ENCODE measurements at regions not wholly inside any gene's neighbourhood (a gene's known extent, or its start where the extent isn't known, plus 50 kb on each side); places are given as distances from the start of the nearest gene placed in this dataset.
"Not testable (repeated sequence)": the region's sequence is repeated elsewhere in the genome, so short reads cannot be mapped to it uniquely, and the experiment has no call there.

- intact Hi-C loops (cut with DNase I): no loop called here
- DNase-seq (ENCODE audit: missing footprints) (no peak), ATAC-seq (no peak)
These were observed 401.0 kb downstream of the TMEM121 start for GRCh38 chr14:105927096-105928060.

GRCh38 chr14:105928171-105929111 lies 402.1 kb downstream of the TMEM121 start:
- intact Hi-C loops (cut with DNase I); ATAC-seq: not testable (repeated sequence)
- DNase-seq (ENCODE audit: missing footprints): peak; percentile 56

GRCh38 chr14:105929327-105930081 lies 403.1 kb downstream of the TMEM121 start:
- ATAC-seq (no peak), DNase-seq (ENCODE audit: missing footprints) (no peak)
- intact Hi-C loops (cut with DNase I): no loop called here

- no peak for DNase-seq (ENCODE audit: missing footprints)
- intact Hi-C loops (cut with DNase I): no loop called here
- no peak for ATAC-seq
These were observed 404.2 kb downstream of the TMEM121 start for GRCh38 chr14:105930572-105930971.

GRCh38 chr14:105931808-105932483 lies 405.6 kb downstream of the TMEM121 start:
- ATAC-seq: no peak
- DNase-seq (ENCODE audit: missing footprints): no peak
- intact Hi-C loops (cut with DNase I): no loop called here

- intact Hi-C loops (cut with DNase I): no loop called here
- no peak for ATAC-seq
- DNase-seq (ENCODE audit: missing footprints): no peak
These were observed 406.9 kb downstream of the TMEM121 start for GRCh38 chr14:105933238-105933637.

GRCh38 chr14:105935384-105935783 lies 409.0 kb downstream of the TMEM121 start:
- DNase-seq (ENCODE audit: missing footprints) (no peak), ATAC-seq (no peak)
- intact Hi-C loops (cut with DNase I): no loop called here

- DNase-seq (ENCODE audit: missing footprints) (no peak), ATAC-seq (no peak)
- intact Hi-C loops (cut with DNase I): no loop called here
These were observed 411.1 kb downstream of the TMEM121 start for GRCh38 chr14:105937253-105938054.

GRCh38 chr14:105938055-105938863 lies 411.9 kb downstream of the TMEM121 start:
- ATAC-seq: no peak
- DNase-seq (ENCODE audit: missing footprints): no peak
- intact Hi-C loops (cut with DNase I): no loop called here

- DNase-seq (ENCODE audit: missing footprints): no peak
- intact Hi-C loops (cut with DNase I): no loop called here
- ATAC-seq: no peak
These were observed 412.6 kb downstream of the TMEM121 start for GRCh38 chr14:105938959-105939358.

- DNase-seq (ENCODE audit: missing footprints) (no peak), ATAC-seq (no peak)
- intact Hi-C loops (cut with DNase I): loop anchor here (10.0 kb wide), 1 partner anchor 265 kb away; no protein-coding TSS in a partner anchor
These were observed 413.6 kb downstream of the TMEM121 start for GRCh38 chr14:105939810-105940508.

- DNase-seq (ENCODE audit: missing footprints) (no peak), ATAC-seq (no peak)
- intact Hi-C loops (cut with DNase I): loop anchor here (10.0 kb wide), 1 partner anchor 266 kb away; no protein-coding TSS in a partner anchor
These were observed 414.3 kb downstream of the TMEM121 start for GRCh38 chr14:105940534-105941225.

GRCh38 chr14:105941226-105942166 lies 415.1 kb downstream of the TMEM121 start:
- no peak for ATAC-seq
- intact Hi-C loops (cut with DNase I): loop anchor here (10.0 kb wide), 1 partner anchor 267 kb away; no protein-coding TSS in a partner anchor
- DNase-seq (ENCODE audit: missing footprints): no peak

GRCh38 chr14:105942725-105943124 lies 416.3 kb downstream of the TMEM121 start:
- not testable (repeated sequence) for ATAC-seq; DNase-seq (ENCODE audit: missing footprints)
- intact Hi-C loops (cut with DNase I): loop anchor here (10.0 kb wide), 1 partner anchor 268 kb away; no protein-coding TSS in a partner anchor

Measured in Right ventricle myocardium inferior (tissue), 1 donor.